Gastrocnemius medialis (tissue), 4 donors: ENCODE measurements at regions not wholly inside any gene's neighbourhood (a gene's known extent, or its start where the extent isn't known, plus 50 kb on each side); places are given as distances from the start of the nearest gene placed in this dataset.

Experiments used
- ATAC-seq, 2 donors: fragments of 150-250 bp; one replicate each; pipeline ENCODE4 v1.9.1; 2016
- DNase-seq, 2 donors: peaks; one replicate each; pipeline ENCODE4 v3.0.0-alpha.2; 2019
- H3K27ac ChIP-seq, 4 donors: fragments of 200-600 bp; sonication (generic); 1 replicate in 1 of 4; 2 replicates in 3 of 4; pipeline ENCODE4 v1.5.1; 2016 to 2018; ENCODE audit warnings: mild to moderate bottlenecking in 2 of 4, moderate library complexity in 1 of 4
- H3K27me3 ChIP-seq, 3 donors: fragments of 200-600 bp; sonication (generic) in 2 of 3; 1 replicate in 1 of 3; 2 replicates in 2 of 3; pipeline versions ENCODE4 v1.5.1 to v1.6.0; 2016 to 2019; ENCODE audit warnings: mild to moderate bottlenecking in 1 of 3, moderate library complexity in 1 of 3
- H3K36me3 ChIP-seq, 2 donors: fragments of 200-600 bp; sonication (generic) in 1 of 2; one replicate each; pipeline ENCODE4 v1.5.1; 2017 to 2018
- H3K4me1 ChIP-seq, 2 donors: fragments of 200-600 bp; sonication (generic) in 1 of 2; one replicate each; pipeline ENCODE4 v1.5.1; 2016 to 2017; ENCODE audit warnings: mild to moderate bottlenecking in 2 of 2
- H3K4me3 ChIP-seq, 4 donors: fragments of 200-600 bp; sonication (generic) in 3 of 4; 1 replicate in 1 of 4; 2 replicates in 3 of 4; pipeline ENCODE4 v1.5.1; 2016 to 2019; ENCODE audit warnings: mild to moderate bottlenecking in 2 of 4
- H3K9me3 ChIP-seq, 3 donors: fragments of 200-600 bp; sonication (generic) in 2 of 3; 1 replicate in 1 of 3; 2 replicates in 2 of 3; pipeline ENCODE4 v1.5.1; 2016 to 2019
- POLR2A ChIP-seq, 2 donors: fragments of 450-650 bp; IDR thresholded peaks; one replicate each; pipeline ENCODE4 v1.6.1; 2017; ENCODE audit warnings: antibody characterized with exemption in 2 of 2, mild to moderate bottlenecking in 2 of 2, moderate library complexity in 2 of 2
- in situ Hi-C, 4 donors: fragments of 200-750 bp; cut with MboI; loops; one replicate each; pipeline versions ENCODE4 v1.15.0 to v1.8.0; 2017; ENCODE audit warnings: low sequenced_read_pairs in 4 of 4
- intact Hi-C: fragments of 100-400 bp; cut with DNase I; formaldehyde crosslinking; loops from one replicate; pipeline ENCODE4 v1.15.1; 2023; ENCODE audit warnings: low total_unique reads
- TF ChIP-seq, protein P1 (sequence below), 5 experiments: fragments of 450-650 bp in 3 of 5; fragments of 200-600 bp in 2 of 5; sonication (generic) in 2 of 5; IDR thresholded peaks in 4 of 5; conservative IDR thresholded peaks in 1 of 5; 1 replicate in 4 of 5; 2 replicates in 1 of 5; pipeline ENCODE4 v1.5.1; 2016 to 2019; ENCODE audit warnings: antibody characterized with exemption in 5 of 5, mild to moderate bottlenecking in 3 of 5, moderate library complexity in 3 of 5

DNA sequence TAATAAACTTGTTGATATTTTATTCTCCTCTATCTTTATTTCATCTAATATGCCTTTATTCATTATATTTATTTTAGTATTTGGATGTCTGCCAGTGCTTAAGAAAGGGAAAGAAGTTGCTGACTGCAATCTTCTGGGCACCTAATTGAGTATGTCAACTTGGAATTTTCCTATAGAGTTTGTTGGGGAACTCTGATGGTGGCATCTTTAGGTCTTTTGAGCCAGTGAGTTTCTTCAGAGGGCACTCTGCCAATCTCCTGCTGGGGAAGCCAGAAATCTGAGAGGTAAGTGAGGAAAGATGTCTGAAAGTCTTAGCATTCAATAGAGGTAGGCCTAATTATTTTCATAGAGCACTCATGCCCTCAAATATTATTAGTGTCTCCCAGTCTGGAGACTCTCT lies 475.0 kb downstream of the GABRG1 start:
- in situ Hi-C loops (no loop called here), intact Hi-C loops (no loop called here)
- DNase-seq (no peak), ATAC-seq (no peak)
- Histone ChIP-seq H3K9me3 (no peaks in the 10 kb centered on the region), H3K4me1 (no peaks in the 10 kb centered on the region), H3K27ac (no peak overlapping the region), H3K27me3 (no peaks in the 10 kb centered on the region), H3K36me3 (no peaks in the 10 kb centered on the region), H3K4me3 (no peak overlapping the region)
- TF ChIP-seq, protein P1, sequence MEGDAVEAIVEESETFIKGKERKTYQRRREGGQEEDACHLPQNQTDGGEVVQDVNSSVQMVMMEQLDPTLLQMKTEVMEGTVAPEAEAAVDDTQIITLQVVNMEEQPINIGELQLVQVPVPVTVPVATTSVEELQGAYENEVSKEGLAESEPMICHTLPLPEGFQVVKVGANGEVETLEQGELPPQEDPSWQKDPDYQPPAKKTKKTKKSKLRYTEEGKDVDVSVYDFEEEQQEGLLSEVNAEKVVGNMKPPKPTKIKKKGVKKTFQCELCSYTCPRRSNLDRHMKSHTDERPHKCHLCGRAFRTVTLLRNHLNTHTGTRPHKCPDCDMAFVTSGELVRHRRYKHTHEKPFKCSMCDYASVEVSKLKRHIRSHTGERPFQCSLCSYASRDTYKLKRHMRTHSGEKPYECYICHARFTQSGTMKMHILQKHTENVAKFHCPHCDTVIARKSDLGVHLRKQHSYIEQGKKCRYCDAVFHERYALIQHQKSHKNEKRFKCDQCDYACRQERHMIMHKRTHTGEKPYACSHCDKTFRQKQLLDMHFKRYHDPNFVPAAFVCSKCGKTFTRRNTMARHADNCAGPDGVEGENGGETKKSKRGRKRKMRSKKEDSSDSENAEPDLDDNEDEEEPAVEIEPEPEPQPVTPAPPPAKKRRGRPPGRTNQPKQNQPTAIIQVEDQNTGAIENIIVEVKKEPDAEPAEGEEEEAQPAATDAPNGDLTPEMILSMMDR (IDR thresholded peaks at IDR 0.05 in 4 of 5, conservative IDR thresholded peaks at IDR 0.05 in 1 of 5) = no peak
- no peak for TF ChIP-seq POLR2A (IDR thresholded peaks at IDR 0.05)

DNA sequence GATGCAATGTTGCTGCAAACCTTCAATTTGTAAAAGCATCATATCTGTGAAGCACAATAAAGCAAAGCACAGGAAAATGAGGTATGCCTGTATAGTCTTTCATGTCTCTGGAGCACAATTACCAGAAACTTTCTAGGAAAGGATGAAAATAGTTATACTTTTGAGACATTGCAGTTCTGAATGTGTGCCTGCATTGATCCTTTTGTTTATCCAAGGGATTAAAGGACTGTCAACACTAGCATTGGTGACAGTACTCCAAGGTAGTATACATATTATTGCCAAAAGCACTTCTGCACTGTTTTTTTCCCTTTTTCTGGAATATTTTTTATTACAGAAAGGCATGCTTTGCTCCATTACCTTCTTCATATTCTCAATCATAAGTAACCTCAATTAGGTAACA lies 476.0 kb downstream of the GABRG1 start:
- ATAC-seq = no peak
- Histone ChIP-seq H3K27me3 (no peaks in the 10 kb centered on the region), H3K27ac (no peak overlapping the region), H3K9me3 (no peaks in the 10 kb centered on the region), H3K36me3 (no peaks in the 10 kb centered on the region), H3K4me3 (no peak overlapping the region), H3K4me1 (no peaks in the 10 kb centered on the region)
- no peak for DNase-seq
- intact Hi-C loops = no loop called here
- no peak for TF ChIP-seq POLR2A (IDR thresholded peaks at IDR 0.05)
- TF ChIP-seq, protein P1 (IDR thresholded peaks at IDR 0.05 in 4 of 5, conservative IDR thresholded peaks at IDR 0.05 in 1 of 5) = no peak
- in situ Hi-C loops = no loop called here

DNA sequence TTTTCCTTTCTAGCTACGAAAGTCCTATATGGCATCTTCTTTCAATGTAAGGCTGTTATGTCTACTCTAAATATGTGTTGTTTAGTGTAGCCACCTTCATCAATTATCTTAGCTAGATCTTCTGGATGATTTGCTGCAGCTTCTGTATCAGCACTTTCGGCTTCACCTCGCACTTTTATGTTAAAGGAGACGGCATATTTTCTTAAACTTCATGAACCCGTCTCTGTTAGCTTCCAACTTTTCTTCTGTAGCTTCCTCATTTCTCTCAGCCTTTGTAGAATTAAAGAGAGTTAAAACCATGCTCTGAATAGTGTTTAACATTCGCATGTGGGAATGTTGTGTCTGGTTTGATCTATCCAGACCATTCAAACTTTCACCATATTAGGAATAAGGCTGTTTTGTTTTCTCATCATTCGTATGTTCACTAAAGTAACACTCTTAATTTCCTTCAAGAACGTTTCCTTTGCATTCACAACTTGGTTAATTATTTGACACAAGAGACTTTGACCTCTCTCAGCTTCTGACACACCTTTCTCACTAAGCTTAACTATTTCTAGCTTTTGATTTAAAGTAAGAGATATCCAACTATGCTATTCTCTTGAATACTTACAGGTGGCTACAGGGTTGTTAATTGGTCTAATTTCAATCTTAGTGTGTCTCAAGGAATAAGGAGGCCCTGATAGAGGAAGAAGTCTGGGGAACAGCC lies 476.8 kb downstream of the GABRG1 start:
- TF ChIP-seq POLR2A (IDR thresholded peaks at IDR 0.05) = no peak
- TF ChIP-seq, protein P1 (IDR thresholded peaks at IDR 0.05 in 4 of 5, conservative IDR thresholded peaks at IDR 0.05 in 1 of 5) = no peak
- intact Hi-C loops = no loop called here

DNA sequence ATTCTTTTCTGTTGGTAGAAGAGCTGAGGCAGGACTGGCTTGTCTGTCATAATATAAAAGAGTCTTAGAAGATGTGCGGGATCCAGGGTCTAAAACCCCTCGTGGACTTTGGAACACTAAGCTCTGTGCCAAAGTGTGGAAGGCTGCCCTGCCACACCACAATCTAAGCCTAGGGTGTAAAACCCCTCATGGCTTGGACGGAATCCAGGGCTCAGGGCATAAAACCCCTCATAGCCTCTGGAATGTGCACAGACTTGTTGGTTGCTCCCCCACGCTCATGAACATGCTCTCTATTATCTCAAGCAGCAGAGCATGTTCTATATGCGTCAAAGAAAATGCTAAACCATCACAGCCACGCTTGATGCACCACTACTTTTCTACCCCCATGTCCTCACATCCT lies 483.6 kb downstream of the GABRG1 start:
- TF ChIP-seq, protein P1 (IDR thresholded peaks at IDR 0.05 in 4 of 5, conservative IDR thresholded peaks at IDR 0.05 in 1 of 5) = no peak
- no peak for TF ChIP-seq POLR2A (IDR thresholded peaks at IDR 0.05)
- intact Hi-C loops (no loop called here), in situ Hi-C loops (no loop called here)
- DNase-seq (no peak), ATAC-seq (no peak)
- no peaks in the 10 kb centered on the region for H3K36me3 ChIP-seq
- no peaks in the 10 kb centered on the region for H3K4me1 ChIP-seq
- H3K9me3 ChIP-seq = no peaks in the 10 kb centered on the region
- no peak overlapping the region for H3K4me3 ChIP-seq
- H3K27me3 ChIP-seq = no peaks in the 10 kb centered on the region
- no peak overlapping the region for H3K27ac ChIP-seq

More for the DNA sequence above, 476.8 kb downstream of the GABRG1 start:
- no peaks in the 10 kb centered on the region for H3K9me3 ChIP-seq
- no peaks in the 10 kb centered on the region for H3K27me3 ChIP-seq
- no peak for DNase-seq
- H3K4me3 ChIP-seq = no peak overlapping the region
- in situ Hi-C loops = no loop called here
- H3K4me1 ChIP-seq = no peaks in the 10 kb centered on the region
- no peak for ATAC-seq
- H3K36me3 ChIP-seq = no peaks in the 10 kb centered on the region
- no peak overlapping the region for H3K27ac ChIP-seq

DNA sequence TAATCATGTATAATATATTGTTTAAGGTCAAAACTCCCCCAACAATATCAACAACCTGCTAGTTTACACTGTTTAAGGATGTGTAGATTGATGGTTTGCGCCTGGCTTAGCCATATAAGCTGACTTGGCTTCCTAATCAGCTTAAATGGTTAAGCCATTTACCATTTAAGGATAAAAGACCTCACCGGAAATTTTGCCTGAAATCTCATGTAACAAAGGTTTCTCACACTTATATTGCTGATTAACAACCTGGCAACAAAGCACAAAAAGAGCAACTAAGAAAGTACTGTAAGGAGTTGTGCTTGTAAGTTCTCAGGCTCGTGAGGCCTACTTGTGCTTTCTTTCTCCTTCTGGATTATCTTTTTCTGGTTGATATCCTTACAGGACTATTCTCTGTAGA lies 485.2 kb downstream of the GABRG1 start:
- H3K27me3 ChIP-seq = no peaks in the 10 kb centered on the region
- H3K4me3 ChIP-seq = no peak overlapping the region
- intact Hi-C loops (no loop called here), in situ Hi-C loops (no loop called here)
- no peaks in the 10 kb centered on the region for H3K4me1 ChIP-seq
- H3K27ac ChIP-seq = no peak overlapping the region
- H3K9me3 ChIP-seq = no peaks in the 10 kb centered on the region
- DNase-seq = no peak
- no peak for TF ChIP-seq POLR2A (IDR thresholded peaks at IDR 0.05)
- TF ChIP-seq, protein P1 (IDR thresholded peaks at IDR 0.05 in 4 of 5, conservative IDR thresholded peaks at IDR 0.05 in 1 of 5) = no peak
- no peaks in the 10 kb centered on the region for H3K36me3 ChIP-seq
- ATAC-seq = no peak
